ENCODE measurements at regions not wholly inside any gene's neighbourhood (a gene's known extent, or its start where the extent isn't known, plus 50 kb on each side); places are given as distances from the start of the nearest gene placed in this dataset.
"Not testable (repeated sequence)": the region's sequence is repeated elsewhere in the genome, so short reads cannot be mapped to it uniquely, and the experiment has no call there.

DNA sequence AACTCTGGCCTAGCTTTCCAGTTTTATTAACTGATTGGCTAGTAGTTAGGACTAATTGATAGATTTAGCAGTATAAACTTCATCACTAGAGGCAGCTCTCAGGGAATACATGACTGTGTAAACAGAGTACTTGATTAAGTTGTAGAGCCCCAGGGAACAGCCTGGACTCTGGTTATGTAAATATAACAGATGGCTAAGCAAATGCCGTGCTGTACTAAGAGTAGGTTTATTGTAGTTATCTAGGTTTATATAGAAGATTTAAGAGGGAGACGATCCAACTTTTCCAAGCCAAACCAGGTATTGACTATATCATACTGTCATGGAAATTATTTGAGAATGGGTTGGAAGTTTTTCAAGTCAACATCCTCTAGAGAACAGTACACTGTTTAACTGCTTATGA lies 463.4 kb upstream of the GRID2 start:
- no peak for DNase-seq

DNA sequence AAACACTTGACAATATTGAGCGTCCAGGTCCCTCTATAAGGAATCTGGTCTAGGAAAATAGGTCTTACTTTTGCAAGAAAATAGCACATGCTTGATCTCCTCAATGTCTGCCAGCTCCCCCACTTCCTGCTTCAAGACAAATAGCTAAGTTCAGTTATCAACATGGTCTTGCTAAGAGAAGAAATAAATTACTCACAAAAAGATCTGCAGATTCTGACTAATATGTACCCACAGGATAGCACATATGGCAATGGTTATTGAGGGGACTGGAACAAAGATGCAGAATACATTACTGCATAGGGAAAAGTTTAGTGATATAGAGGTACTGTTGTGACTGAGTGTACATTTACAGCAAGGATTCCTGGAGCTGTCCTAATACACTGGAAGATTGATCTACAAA lies 457.5 kb upstream of the GRID2 start:
- DNase-seq = no peak

DNA sequence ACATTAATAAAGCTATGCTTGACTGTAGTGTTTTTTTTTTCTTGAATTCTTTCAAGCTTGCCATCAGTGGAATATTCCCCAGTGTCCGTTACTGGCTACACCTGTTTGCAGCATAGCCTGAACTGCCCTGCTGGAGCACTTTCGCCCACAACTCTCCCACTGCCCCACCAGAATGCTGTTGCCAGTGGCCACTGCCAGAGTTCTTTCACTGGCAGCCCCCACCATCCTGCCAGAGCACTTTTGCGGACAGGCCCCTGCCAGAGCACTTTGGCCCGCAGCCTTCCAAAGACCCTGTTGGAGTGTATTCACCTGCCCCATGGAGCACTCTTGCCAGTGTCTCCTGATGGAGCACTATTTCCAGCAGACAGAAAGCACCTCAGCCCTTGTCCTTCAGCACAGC lies 452.3 kb upstream of the GRID2 start:
- no peak for DNase-seq

DNA sequence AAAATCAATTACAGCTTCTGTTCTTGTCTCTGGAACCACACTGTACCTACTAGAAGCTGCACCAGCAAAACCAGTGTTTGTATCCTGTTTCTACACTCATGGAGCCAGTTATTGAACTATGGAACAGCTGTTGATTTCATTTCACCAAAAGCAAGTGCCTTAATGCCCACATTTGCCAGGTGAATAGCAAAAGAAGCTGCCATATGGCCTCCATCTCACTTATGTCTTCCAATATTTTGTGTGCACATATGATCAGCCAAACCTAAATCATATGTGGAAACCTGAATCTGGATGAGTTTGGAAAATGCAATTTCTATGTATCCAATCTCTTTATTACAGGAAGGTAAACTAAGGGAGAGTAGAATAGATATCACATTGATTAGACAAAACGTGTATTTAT lies 415.8 kb upstream of the GRID2 start:
- no peak for DNase-seq

DNA sequence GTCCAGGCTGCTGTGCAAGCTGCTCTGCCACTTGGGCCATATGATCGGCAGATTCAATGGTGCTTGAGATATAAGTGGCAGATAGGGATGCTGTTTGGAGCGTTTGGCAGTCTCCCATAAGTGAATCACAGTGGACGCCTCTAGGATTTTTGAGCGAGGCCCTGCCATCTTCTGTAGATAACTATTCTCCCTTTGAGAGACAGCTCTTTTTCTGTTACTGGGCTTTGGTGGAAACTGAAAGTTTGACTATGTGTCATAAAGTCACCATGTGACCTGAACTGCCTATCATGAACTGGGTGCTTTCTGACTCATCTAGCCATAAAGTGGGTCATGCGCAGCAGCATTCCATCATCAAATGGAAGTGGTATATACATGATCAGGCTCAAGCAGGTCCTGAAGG lies 412.5 kb upstream of the GRID2 start:
- DNase-seq = not testable (repeated sequence)

DNA sequence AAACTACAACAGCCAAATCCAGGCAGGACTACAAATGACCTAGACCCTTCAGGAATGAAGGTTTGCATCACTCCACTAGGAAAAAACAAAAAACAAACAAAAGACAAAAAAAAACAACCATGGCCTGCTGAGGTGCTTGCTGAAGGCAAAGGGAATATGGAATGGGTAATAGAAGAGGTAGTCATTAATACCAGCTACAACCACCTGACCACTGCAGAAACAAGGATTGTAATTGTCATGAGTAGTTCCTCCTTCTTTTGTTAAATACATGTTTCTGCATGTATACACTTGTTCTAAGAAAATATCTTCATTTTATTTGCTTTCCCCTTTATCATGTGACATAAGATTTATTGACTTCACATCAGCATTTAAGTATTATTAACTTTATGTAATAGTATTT lies 409.8 kb upstream of the GRID2 start:
- no peak for DNase-seq

DNA sequence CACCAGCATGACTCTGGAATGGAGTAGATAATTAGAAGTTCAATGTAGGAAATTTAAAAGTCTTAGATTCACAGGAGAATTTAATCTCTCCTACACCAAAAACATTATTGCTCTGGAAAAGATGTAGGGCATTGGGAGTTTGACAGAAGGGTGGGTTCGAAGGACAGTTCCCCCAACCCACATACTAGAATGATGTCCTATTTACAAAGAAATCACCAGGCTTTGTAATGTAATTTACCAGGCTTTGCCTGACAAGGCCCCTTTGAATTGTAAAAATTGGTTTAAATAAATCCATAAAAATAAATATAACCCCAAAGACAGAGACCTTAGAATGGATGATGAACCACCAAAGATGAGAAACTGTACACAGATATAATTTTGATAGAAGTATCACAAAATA lies 399.2 kb upstream of the GRID2 start:
- no peak for DNase-seq

DNA sequence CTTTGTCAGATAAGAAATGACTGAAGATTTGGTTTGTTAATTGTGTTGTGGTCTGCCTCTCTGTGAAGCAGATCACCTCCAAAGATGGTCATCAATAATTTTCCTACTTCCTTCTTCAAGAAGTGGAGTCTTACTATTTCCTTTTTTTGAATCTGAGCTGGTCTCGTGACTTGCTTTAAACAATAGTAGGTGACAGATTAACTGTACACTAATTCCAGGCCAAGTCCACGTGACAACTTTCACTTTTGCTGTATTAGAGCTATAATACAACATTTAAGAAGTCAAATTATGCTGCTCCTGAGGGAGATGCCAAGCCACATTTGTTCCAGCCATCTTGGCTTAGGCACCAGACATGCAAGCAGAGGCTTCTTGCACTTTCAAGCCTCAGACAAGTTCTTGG lies 393.8 kb upstream of the GRID2 start:
- no peak for DNase-seq

DNA sequence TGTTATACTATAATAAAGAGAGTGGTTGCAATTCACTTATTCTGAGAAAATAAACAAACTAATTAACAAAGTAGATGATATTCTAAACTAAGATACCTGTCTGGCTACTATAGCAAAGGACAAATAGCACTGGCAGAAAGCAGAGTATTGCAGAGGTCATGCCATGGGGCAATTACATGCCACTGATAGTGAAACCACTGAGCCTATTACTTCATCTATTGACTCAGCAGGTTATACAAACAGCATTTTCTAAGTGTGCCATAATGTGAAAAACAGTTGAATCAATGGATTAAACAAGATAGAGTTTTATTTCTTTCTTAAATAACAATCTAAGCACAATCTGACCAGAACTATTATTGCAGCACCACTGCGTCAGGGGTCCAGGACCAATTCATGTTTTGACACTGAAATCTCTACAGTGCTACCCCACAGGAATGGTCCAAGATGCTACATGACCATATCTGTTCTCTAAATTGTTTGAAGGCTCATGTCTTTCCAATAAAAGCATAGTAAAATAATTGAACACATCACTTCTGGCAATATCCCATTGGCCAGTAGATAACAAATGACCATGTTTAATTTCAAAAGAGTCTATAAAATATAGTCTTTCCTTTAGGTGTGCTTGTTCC lies 389.5 kb upstream of the GRID2 start:
- no peak for DNase-seq

DNA sequence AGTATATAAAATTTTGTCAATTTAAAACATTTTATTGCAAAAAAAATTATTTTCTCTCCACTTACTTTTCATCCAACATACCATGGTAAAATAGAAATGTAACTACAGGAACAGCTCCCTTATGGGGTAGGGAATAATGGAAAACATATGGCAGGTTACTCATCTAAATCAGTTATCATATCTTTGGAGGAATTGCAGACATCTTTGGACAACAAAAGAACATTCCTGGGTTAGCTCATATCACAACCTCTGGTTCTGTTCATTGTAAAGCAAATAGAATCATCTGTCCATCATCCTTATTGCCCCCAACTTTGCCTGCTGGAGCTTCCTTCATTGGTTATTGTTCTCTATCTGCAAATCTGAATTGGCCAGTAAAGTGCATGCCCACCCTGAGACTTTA lies 387.5 kb upstream of the GRID2 start:
- DNase-seq = no peak

DNA sequence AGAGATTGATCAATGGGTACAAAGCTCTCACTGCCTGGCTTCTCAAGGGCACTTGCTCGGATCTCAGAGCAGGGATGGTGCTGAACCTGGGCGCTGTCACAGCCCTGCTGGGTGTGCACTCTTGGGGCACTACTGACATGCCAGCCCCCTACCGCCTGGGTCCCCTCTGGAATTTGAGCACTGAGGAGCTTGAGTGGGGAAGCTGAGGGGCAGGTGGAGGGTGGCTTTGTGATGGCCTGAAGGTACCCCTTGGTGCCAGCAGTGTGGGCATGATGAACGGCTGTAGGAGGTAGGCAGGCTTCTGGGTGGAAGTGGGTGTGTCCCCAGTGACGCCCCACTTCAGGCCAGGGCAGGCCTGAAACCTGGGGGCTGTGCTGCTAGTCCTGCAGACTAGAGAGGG lies 379.1 kb upstream of the GRID2 start:
- DNase-seq = no peak

DNA sequence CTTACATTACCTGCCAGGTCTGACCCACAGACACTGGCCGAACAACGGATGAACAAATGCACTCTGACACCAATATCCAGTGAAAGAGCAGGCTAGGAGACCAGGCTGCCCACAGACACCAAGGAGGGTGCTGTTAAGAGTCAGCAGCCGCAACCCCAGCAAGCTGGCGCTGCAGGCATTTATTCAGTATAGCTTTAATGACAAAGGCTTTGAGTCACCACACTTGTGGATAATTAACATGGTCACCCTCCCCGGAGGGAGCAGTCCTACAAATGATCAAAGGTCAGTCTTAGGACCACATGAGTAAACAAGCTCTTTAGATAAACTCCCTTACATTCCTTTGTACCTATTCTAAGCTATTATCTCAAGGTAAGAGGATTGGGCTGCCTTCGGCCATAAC lies 368.5 kb upstream of the GRID2 start:
- peak; percentile 1 for DNase-seq

DNA sequence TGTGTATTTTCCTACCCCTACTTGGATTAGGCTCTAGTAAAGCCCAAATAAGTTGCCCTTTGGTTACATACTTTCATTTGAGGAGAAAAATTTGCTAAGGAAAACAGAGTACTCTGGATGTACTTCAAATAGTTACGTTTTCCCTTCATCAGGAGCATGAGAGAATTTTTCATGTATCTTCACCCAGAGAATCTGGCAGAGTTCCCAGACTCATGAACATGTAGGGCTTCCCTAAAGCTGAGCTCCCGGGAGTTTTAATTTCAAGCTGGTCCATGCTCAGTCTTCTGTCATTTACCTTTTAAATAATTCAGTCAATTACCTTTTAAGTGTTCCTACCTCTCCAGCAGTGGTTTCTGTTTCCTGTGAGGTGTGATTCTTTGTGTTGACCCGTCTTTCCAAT lies 367.5 kb upstream of the GRID2 start:
- DNase-seq = no peak

DNA sequence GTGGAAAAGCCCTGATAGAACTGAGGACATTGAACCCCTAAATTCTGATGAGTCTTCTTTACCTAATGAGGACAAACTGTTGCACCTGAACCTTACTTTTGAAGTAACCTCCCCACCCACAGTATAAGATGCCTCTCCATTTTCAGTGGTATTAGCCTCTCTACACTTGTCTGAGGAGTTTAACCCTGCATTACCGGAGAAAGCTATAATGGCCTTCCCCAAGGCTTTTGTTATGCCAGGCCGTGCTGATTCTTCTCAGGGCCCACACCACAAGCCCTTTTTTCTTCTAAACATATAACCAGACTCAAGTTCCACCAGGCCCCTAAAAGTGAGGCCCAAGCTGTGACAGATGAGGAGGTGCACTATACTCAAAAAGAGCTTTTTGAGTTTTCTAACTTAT lies 345.8 kb upstream of the GRID2 start:
- DNase-seq = no peak

DNA sequence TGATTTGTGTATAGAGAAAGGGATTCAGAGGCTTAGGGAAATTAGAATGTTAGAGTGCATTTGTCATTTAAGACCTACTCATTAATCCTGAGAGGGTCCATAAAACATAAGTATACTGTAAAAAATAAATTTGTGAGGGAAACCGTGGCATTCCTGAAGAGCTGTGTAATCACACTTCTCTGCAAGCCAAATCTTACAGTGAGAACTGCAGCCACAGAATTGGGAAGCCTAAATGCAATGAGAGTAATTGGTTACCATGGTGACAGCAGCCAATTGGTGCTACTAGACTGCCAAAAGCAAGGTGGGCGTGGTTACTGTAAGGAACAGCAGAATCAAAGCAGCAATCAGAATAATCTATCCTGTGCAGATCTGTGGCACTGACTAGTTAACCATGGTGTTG lies 345.2 kb upstream of the GRID2 start:
- DNase-seq = no peak

DNA sequence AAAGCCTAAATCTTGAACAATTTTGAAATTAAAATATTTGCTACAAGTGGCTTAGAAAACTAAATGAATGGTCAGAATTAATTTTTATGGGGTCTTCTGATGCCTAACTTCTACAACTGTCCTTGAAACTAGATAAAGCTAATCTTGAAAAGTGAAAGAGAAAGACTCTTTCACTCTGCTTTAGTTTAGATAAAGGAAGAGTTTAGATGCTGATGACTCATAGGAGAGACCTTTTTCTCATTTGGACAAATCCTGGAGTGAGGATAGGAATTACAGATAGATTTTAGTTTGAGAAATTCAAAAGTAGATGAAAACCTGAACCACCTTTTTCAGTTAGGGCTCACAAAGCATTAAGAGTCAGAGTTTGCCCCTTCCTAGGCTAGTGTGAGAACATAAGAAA lies 342.3 kb upstream of the GRID2 start:
- no peak for DNase-seq

DNA sequence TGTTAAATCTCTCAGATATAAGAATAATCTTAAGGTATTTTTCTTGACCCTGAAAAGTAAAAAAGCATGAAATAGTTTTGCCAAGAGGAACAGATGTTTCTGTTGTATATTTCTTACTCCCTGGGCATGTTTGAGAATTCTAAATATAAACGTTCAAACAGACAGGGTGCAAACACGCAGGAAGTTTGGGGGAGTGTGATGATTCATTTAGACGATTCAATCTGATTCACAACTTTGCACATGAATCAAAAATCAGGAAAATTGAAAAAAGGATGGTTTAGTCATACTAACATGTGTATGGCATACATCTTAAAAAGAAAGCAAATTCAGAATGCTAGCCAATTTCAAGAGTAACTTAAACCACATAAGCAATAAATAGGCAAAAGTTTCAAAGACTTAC lies 340.3 kb upstream of the GRID2 start:
- DNase-seq = no peak

DNA sequence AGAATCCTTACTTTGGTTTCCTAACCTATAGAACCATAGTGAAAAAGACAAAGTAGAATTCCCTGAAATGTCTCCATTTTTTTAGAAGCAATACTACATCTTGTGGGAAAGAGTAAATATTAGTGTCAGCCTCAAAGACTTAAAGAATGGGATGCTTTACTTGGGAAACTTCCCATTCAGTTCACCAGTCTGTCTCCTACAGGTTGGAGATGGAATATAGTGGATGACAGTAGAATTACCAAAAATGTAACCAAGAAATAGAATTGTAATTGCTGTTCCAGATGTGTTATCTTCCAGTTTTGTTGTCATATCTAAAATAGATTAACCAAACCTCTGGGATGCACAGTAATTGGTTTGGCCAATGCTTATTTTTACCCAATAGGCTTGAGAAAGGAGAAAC lies 338.6 kb upstream of the GRID2 start:
- DNase-seq = no peak

DNA sequence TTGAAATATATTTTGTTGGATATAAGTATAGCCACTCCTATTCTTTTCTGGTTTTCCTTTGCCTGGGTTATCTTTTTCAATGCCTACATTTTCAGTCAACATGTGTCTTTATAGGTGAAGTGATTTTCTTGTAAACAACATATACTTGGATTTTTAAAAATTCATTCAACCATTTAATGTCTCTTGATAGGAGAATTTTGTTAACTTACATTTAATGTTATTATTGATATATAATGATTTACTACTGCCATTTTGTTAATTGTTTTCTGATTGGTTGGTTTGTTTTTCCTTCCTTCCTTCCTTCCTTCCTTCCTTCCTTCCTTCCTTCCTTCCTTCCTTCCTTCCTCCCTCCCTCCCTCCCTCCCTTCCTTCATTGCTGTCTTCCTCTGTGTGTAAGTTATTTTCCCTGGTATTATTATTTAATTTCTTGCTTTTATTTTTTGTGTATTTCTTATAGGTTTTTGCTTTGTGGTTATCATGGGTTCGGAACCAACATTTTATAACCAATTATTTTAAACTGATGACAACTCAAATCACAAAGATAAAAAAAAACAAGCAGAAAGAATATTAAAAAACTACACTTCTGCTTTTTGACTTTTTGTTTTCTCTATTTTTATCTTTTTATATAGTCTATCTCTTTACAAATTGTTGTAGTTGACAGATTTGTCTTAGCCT lies 330.1 kb upstream of the GRID2 start:
- no peak for DNase-seq

DNA sequence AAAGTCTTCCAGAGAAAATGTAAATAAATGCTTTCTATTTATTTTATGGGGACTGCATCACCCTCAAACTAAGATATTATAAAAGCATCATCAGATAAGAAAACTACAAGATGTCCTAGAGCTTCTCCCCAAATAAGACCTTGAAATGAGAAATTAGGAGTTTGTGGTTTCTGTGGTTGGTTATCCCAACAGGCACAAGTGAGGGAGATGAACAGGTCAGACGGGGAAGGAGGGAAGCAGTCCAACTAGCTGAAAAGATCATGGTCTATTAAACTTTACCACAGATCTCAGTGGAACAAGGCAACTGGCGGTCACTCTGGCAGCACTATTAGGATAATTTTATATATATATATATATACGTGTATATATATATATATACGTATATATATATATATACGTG lies 319.3 kb upstream of the GRID2 start:
- DNase-seq = no peak

DNA sequence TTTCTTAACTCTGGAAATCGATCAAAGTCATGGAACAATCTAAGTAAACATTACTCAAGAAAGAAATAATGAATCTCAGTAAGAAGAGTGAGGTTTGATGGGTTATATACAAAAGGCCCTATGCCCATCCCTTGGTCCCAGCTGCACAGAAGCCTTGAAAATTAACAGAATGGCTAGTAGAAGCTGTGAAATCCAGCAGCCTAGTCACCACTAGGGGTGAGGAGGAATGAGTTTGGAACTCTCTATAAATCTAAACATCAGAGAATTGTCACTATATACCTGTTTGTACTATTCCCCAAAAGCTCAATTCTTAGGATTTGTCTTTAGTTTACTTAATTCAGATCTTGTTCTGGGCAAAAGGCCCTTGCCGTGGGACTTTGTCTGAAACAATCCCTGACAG lies 313.9 kb upstream of the GRID2 start:
- no peak for DNase-seq

DNA sequence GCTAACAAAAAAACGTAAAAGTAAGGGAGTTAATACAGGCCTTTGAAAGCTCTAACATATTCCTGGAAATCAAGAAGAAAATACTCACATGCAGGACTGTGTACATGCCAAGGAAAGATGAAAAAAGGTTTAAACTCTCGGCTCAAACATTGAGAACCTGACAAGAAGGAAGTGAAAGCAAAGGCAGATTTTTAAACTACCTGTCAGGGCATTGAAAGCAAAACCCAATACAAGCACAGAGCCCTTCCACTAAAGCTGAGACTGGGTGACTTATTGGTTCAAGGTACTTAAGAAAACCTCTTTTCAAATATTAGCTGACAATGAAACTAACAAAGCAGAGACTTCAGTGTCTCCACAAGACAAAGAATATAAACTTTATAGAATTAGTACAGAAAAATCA lies 313.0 kb upstream of the GRID2 start:
- no peak for DNase-seq

DNA sequence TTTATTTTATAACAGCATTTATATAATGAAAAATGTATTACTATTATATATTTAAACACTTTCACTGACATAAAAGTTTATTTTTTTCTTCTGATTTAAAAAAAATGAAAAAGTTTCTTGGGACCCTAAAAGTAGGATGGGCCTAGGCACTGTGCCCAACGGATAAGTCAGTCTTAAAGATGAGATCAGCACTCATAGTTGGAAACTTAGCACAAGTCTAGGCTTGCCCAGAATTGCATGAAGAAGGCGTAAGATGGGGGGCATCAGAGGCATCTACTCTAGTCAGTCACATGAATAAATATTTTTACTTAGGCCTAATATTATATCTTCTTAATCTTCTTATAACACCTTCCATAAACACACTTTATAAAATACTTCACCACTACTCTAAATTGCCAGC lies 306.7 kb upstream of the GRID2 start:
- DNase-seq = no peak

DNA sequence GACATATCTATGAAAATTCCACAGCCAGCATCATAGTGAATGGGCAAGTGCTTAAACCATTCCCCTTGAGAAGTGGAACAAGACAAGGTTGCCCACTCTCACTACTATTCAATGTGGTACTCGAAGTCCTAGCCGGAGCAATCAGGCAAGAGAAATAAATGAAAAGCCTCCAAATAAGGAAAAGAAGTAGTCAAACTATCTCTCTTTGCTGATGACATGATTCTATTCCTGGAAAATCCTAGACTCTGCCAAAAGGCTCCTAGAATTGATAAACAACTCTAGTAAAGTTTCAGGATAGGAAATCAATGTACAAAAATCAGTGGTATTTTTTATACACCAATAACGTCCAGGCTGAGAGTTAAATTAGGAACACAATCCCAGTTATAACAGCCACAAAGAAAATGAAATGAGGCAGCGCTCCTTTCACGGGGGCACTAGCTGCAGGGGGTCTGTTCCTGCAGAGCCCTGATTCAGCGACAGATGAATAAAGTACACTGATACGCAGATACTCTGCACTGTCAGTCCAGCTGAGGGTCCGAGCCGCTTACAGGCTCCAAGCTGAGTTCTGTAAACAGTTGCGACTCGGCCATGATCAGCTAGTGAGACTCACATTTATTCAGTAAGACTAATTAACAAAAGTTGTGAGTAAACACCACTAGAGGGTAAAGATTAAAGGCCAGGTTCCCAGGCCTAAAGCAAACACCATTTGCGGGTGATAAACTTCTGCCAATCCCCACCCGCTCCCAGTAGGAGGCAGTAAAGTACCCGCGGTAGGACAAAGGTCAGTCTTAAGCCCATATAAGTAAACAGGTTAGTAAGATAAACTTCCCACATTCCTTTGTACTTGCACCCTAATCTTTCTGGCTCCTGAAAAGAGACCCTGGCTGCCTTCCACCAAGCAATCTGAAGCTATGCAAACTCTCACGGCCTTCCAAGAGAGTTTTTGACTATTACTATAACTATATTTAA lies 290.6 kb upstream of the GRID2 start:
- no peak for DNase-seq
